Fibroblast of lung (primary cell): ENCODE measurements at regions not wholly inside any gene's neighbourhood (a gene's known extent, or its start where the extent isn't known, plus 50 kb on each side); places are given as distances from the start of the nearest gene placed in this dataset.
A peak's percentile ranks its signal among the peaks of the same experiment; 100 is the strongest.

Source experiments
- DNase-seq, 2 donors: peaks; one replicate each; pipeline versions ENCODE4 v3.0.0 to v3.0.0-alpha.2; 2010; ENCODE audit warnings: low read depth in 2 of 2
- H2AFZ ChIP-seq: 2 replicates; pipeline ENCODE4 v1.5.1; 2012; ENCODE audit warnings: low read length, control low read depth, inconsistent platforms
- H3K27ac ChIP-seq: 2 replicates; pipeline ENCODE4 v1.5.1; 2011; ENCODE audit warnings: low read length, control low read depth; ENCODE audit not compliant: insufficient read depth
- H3K27me3 ChIP-seq: 2 replicates; pipeline ENCODE4 v1.5.1; 2011; ENCODE audit warnings: mild to moderate bottlenecking, low read length; ENCODE audit not compliant: control insufficient read depth, insufficient read depth
- H3K36me3 ChIP-seq: 2 replicates; pipeline ENCODE4 v1.5.1; 2011; ENCODE audit warnings: low read length; ENCODE audit not compliant: control insufficient read depth, insufficient read depth
- H3K4me1 ChIP-seq: 2 replicates; pipeline ENCODE4 v1.5.1; 2011; ENCODE audit warnings: low read length; ENCODE audit not compliant: control insufficient read depth, insufficient read depth; ENCODE audit errors: extremely low read depth
- H3K4me2 ChIP-seq: 2 replicates; pipeline ENCODE4 v1.5.1; 2011; ENCODE audit warnings: low read length, control low read depth; ENCODE audit not compliant: insufficient read depth; ENCODE audit errors: extremely low read depth
- H3K4me3 ChIP-seq, 4 experiments: fragments of 200-600 bp in 1 of 4; sonication (generic) in 1 of 4; replicated peaks in 1 of 4; 2 replicates each; pipeline ENCODE4 v1.5.1; 2011 to 2016; ENCODE audit warnings: low read length in 4 of 4, low read depth in 3 of 4, mild to moderate bottlenecking in 3 of 4, control low read depth in 2 of 4, inconsistent platforms in 1 of 4, mixed read lengths in 1 of 4; ENCODE audit not compliant: insufficient read depth in 1 of 4; ENCODE audit errors: control extremely low read depth in 1 of 4
- H3K79me2 ChIP-seq: 2 replicates; pipeline ENCODE4 v1.5.1; 2012; ENCODE audit warnings: mild to moderate bottlenecking, low read length, inconsistent platforms; ENCODE audit not compliant: control insufficient read depth, insufficient read depth
- H3K9ac ChIP-seq: 2 replicates; pipeline ENCODE4 v1.5.1; 2011; ENCODE audit warnings: mild to moderate bottlenecking, low read length, control low read depth; ENCODE audit not compliant: insufficient read depth
- H3K9me3 ChIP-seq: 2 replicates; pipeline ENCODE4 v1.5.1; 2012; ENCODE audit warnings: low read depth, low read length; ENCODE audit not compliant: control insufficient read depth, insufficient read depth
- H4K20me1 ChIP-seq: 2 replicates; pipeline ENCODE4 v1.5.1; 2011; ENCODE audit warnings: low read length; ENCODE audit not compliant: control insufficient read depth, insufficient read depth; ENCODE audit errors: extremely low read depth
- CTCF ChIP-seq, 2 donors: IDR thresholded peaks in 1 of 2; conservative IDR thresholded peaks in 1 of 2; 1 replicate in 1 of 2; 2 replicates in 1 of 2; pipeline ENCODE4 v1.5.1; 2011 to 2012; ENCODE audit warnings: low read length in 2 of 2, control low read depth in 1 of 2, inconsistent platforms in 1 of 2, low read depth in 1 of 2, mild to moderate bottlenecking in 1 of 2
- EZH2 ChIP-seq: IDR thresholded peaks from 2 replicates; pipeline ENCODE4 v1.5.1; 2012; ENCODE audit warnings: low read length, control low read depth, mild to moderate bottlenecking; ENCODE audit errors: missing control alignments

DNA sequence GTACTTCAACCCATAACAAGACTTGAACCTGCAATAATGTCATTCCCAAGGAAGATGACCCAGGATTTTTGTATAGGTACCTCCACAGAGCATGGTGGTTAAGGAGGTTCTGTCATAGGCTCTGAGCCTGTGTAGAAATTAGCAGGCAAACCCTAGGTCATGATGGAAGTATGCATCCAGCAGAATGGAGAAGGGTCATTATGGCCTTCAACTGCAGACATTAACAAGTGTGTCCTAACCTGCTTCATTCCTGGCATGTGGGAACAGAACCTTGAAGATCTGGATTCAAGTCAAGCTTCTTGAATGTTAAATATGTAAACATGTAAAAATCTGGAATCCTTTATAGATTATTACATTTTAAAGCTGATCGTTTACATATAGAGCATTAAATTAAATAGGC lies 116.2 kb upstream of the SLC38A4 start:
- H3K27ac ChIP-seq: no peak overlapping the region

GRCh38 chr12:46942579-46942978 lies 116.8 kb upstream of the SLC38A4 start:
- Histone ChIP-seq H4K20me1 (no peaks in the 10 kb centered on the region), H3K4me3 (no peak overlapping the region), H3K9me3 (no peaks in the 10 kb centered on the region), H3K4me1 (no peaks in the 10 kb centered on the region), H2AFZ (no peak overlapping the region), H3K9ac (no peak overlapping the region), H3K79me2 (no peaks in the 10 kb centered on the region), H3K27ac (no peak overlapping the region), H3K27me3 (no peaks in the 10 kb centered on the region), H3K36me3 (no peaks in the 10 kb centered on the region), H3K4me2 (no peak overlapping the region)
- peak in 1 of 2 donors; percentile 82 for DNase-seq
- TF ChIP-seq CTCF (conservative IDR thresholded peaks at IDR 0.05 in 1 of 2, IDR thresholded peaks at IDR 0.05 in 1 of 2; ENCODE audit: low read depth in 1 of 2, low read length in 2 of 2): no peak
- no peak for TF ChIP-seq EZH2

More for the DNA sequence above, 116.2 kb upstream of the SLC38A4 start:
- no peak for DNase-seq
- H3K9ac ChIP-seq: no peak overlapping the region
- no peak overlapping the region for H3K4me2 ChIP-seq
- no peaks in the 10 kb centered on the region for H4K20me1 ChIP-seq
- no peak overlapping the region for H2AFZ ChIP-seq
- no peak overlapping the region for H3K4me3 ChIP-seq
- TF ChIP-seq EZH2: no peak
- TF ChIP-seq CTCF (conservative IDR thresholded peaks at IDR 0.05 in 1 of 2, IDR thresholded peaks at IDR 0.05 in 1 of 2; ENCODE audit: low read depth in 1 of 2, low read length in 2 of 2): no peak
- no peaks in the 10 kb centered on the region for H3K79me2 ChIP-seq
- no peaks in the 10 kb centered on the region for H3K9me3 ChIP-seq
- no peaks in the 10 kb centered on the region for H3K36me3 ChIP-seq
- H3K4me1 ChIP-seq: no peaks in the 10 kb centered on the region
- H3K27me3 ChIP-seq: no peaks in the 10 kb centered on the region

- H3K4me3 ChIP-seq: no peak overlapping the region
- no peaks in the 10 kb centered on the region for H3K79me2 ChIP-seq
- H3K36me3 ChIP-seq: no peaks in the 10 kb centered on the region
- no peaks in the 10 kb centered on the region for H4K20me1 ChIP-seq
- peak; percentile 30 to 40 for TF ChIP-seq CTCF (conservative IDR thresholded peaks at IDR 0.05 in 1 of 2, IDR thresholded peaks at IDR 0.05 in 1 of 2; ENCODE audit: low read depth in 1 of 2, low read length in 2 of 2)
- TF ChIP-seq EZH2: no peak
- peak; percentile 67 to 82 for DNase-seq
- H3K9ac ChIP-seq: no peak overlapping the region
- no peaks in the 10 kb centered on the region for H3K9me3 ChIP-seq
- no peak overlapping the region for H2AFZ ChIP-seq
- no peak overlapping the region for H3K27ac ChIP-seq
- H3K4me1 ChIP-seq: no peaks in the 10 kb centered on the region
- no peak overlapping the region for H3K4me2 ChIP-seq
- H3K27me3 ChIP-seq: no peaks in the 10 kb centered on the region
Observed at GRCh38 chr12:46944088-46944487, 118.3 kb upstream of the SLC38A4 start.
